Liver (tissue), 8 donors: ENCODE measurements at regions not wholly inside any gene's neighbourhood (a gene's known extent, or its start where the extent isn't known, plus 50 kb on each side); places are given as distances from the start of the nearest gene placed in this dataset.
A peak's percentile ranks its signal among the peaks of the same experiment; 100 is the strongest.

Experiments
- DNase-seq: peaks from one replicate; pipeline ENCODE4 v3.0.0-alpha.2; 2017; ENCODE audit warnings: low spot score
- H3K27ac ChIP-seq, 2 donors: one replicate each; pipeline ENCODE4 v1.7.0; 2013; ENCODE audit warnings: inconsistent platforms in 2 of 2, low read length in 2 of 2, control low read depth in 1 of 2, low read depth in 1 of 2, mild to moderate bottlenecking in 1 of 2
- H3K27me3 ChIP-seq, 4 donors: one replicate each; pipeline versions ENCODE4 v1.6.1 to v1.7.0; 2013; ENCODE audit warnings: low read length in 3 of 4, inconsistent platforms in 1 of 4, mild to moderate bottlenecking in 1 of 4, moderate library complexity in 1 of 4; ENCODE audit not compliant: control insufficient read depth in 4 of 4, insufficient read depth in 4 of 4
- H3K36me3 ChIP-seq, 4 donors: one replicate each; pipeline versions ENCODE4 v1.6.1 to v1.7.0; 2013; ENCODE audit warnings: low read length in 3 of 4, mild to moderate bottlenecking in 3 of 4, low read depth in 1 of 4, moderate library complexity in 1 of 4; ENCODE audit not compliant: control insufficient read depth in 4 of 4, insufficient read depth in 3 of 4
- H3K4me1 ChIP-seq, 4 donors: one replicate each; pipeline versions ENCODE4 v1.6.1 to v1.7.0; 2013; ENCODE audit warnings: low read length in 3 of 4, mild to moderate bottlenecking in 3 of 4, moderate library complexity in 1 of 4; ENCODE audit not compliant: control insufficient read depth in 4 of 4, insufficient read depth in 4 of 4
- H3K4me3 ChIP-seq, 3 donors: one replicate each; pipeline versions ENCODE4 v1.6.1 to v1.7.0; 2013; ENCODE audit warnings: low read length in 3 of 3, control low read depth in 1 of 3, low read depth in 1 of 3, mild to moderate bottlenecking in 1 of 3
- H3K9ac ChIP-seq, 2 donors: one replicate each; pipeline ENCODE4 v1.7.0; 2013; ENCODE audit warnings: low read length in 2 of 2, mild to moderate bottlenecking in 2 of 2, moderate library complexity in 2 of 2, control low read depth in 1 of 2, low read depth in 1 of 2
- H3K9me3 ChIP-seq, 4 donors: one replicate each; pipeline versions ENCODE4 v1.6.1 to v1.7.0; 2013; ENCODE audit warnings: low read length in 3 of 4; ENCODE audit not compliant: control insufficient read depth in 4 of 4
- ATF3 ChIP-seq: IDR thresholded peaks from 2 replicates; pipeline ENCODE4 v1.6.1; 2016; ENCODE audit warnings: antibody characterized with exemption
- EGR1 ChIP-seq, 2 donors: IDR thresholded peaks; 2 replicates each; pipeline ENCODE4 v1.6.1; 2016 to 2018; ENCODE audit warnings: antibody characterized with exemption in 2 of 2, low read depth in 2 of 2
- FOXA1 ChIP-seq: IDR thresholded peaks from 2 replicates; pipeline ENCODE4 v1.6.1; 2016; ENCODE audit warnings: antibody characterized with exemption
- FOXA2 ChIP-seq: IDR thresholded peaks from 2 replicates; pipeline ENCODE4 v1.6.1; 2016; ENCODE audit warnings: antibody characterized with exemption
- GABPA ChIP-seq, 2 donors: IDR thresholded peaks in 1 of 2; conservative IDR thresholded peaks in 1 of 2; 2 replicates each; pipeline ENCODE4 v1.6.1; 2016; ENCODE audit warnings: antibody characterized with exemption in 2 of 2, mild to moderate bottlenecking in 1 of 2, moderate library complexity in 1 of 2
- HNF4A ChIP-seq, 2 donors: conservative IDR thresholded peaks; 2 replicates each; pipeline ENCODE4 v1.6.1; 2016; ENCODE audit warnings: antibody characterized with exemption in 2 of 2, mild to moderate bottlenecking in 2 of 2
- HNF4G ChIP-seq: IDR thresholded peaks from 2 replicates; pipeline ENCODE4 v1.6.1; 2016; ENCODE audit warnings: antibody characterized with exemption
- JUND ChIP-seq, 2 donors: IDR thresholded peaks; 2 replicates each; pipeline ENCODE4 v1.6.1; 2016; ENCODE audit warnings: antibody characterized with exemption in 2 of 2
- MAX ChIP-seq: IDR thresholded peaks from 2 replicates; pipeline ENCODE4 v1.6.1; 2016; ENCODE audit warnings: antibody characterized with exemption
- NR2F2 ChIP-seq: IDR thresholded peaks from 2 replicates; pipeline ENCODE4 v1.6.1; 2016; ENCODE audit warnings: antibody characterized with exemption
- RAD21 ChIP-seq, 2 donors: IDR thresholded peaks; 2 replicates each; pipeline ENCODE4 v1.6.1; 2016; ENCODE audit warnings: antibody characterized with exemption in 2 of 2, mild to moderate bottlenecking in 2 of 2
- RXRA ChIP-seq, 2 donors: IDR thresholded peaks; 2 replicates each; pipeline ENCODE4 v1.6.1; 2017 to 2018; ENCODE audit warnings: antibody characterized with exemption in 2 of 2, mild to moderate bottlenecking in 1 of 2
- SP1 ChIP-seq: IDR thresholded peaks from 2 replicates; pipeline ENCODE4 v1.6.1; 2018; ENCODE audit warnings: antibody characterized with exemption, mild to moderate bottlenecking
- TAF1 ChIP-seq: conservative IDR thresholded peaks from 2 replicates; pipeline ENCODE4 v1.6.1; 2016; ENCODE audit warnings: antibody characterized with exemption, mild to moderate bottlenecking
- YY1 ChIP-seq: IDR thresholded peaks from 2 replicates; pipeline ENCODE4 v1.6.1; 2016; ENCODE audit warnings: antibody characterized with exemption, mild to moderate bottlenecking
- WGBS: extraction: QIAGEN DNeasy Blood & Tissue Kit; methylation state at CpG from one replicate; pipeline ENCODE4 v1.1.7; 2013; 5-methylcytosine and 5-hydroxymethylcytosine counted together
- TF ChIP-seq, protein P1 (sequence below): IDR thresholded peaks from 2 replicates; pipeline ENCODE4 v1.6.1; 2016; ENCODE audit warnings: antibody characterized with exemption, mild to moderate bottlenecking
- TF ChIP-seq, protein P2 (sequence below): fragments of 150-350 bp; IDR thresholded peaks from 2 replicates; pipeline ENCODE4 v1.5.1; 2017; ENCODE audit warnings: improper control_type of control experiment, low read depth, low read length; ENCODE audit not compliant: missing input control
- TF ChIP-seq, protein P3 (sequence below): IDR thresholded peaks from 2 replicates; pipeline ENCODE4 v1.6.1; 2016; ENCODE audit warnings: antibody characterized with exemption
- donor health status: healthy.
- donor health status: healthy.
- donor health status: healthy.
- donor health status: healthy.
- donor health status: healthy.

GRCh38 chr16:85360323-85361277, 248.3 kb upstream of the CIBAR2 start:
- Histone ChIP-seq H3K27me3 (no peaks in the 10 kb centered on the region), H3K4me3 (peak overlapping the region; percentile 25 to 55 (median 30)), H3K27ac (peak overlapping the region; percentile 87 to 92), H3K9ac (peak overlapping the region; percentile 36 to 68), H3K9me3 (no peaks in the 10 kb centered on the region), H3K36me3 (no peaks in the 10 kb centered on the region), H3K4me1 (peaks cover 14 to 42% (median 28%) of the 10 kb centered on the region in 4 donors)
- WGBS = 34% methylated on average over 38 of the region's 38 CpGs
- no peak for DNase-seq
- TF ChIP-seq ATF3 (no peak), HNF4A (conservative IDR thresholded peaks at IDR 0.05) (peak in 1 of 2 donors; percentile 22), RXRA (IDR thresholded peaks at IDR 0.05) (peak in 1 of 2 donors; percentile 45)

DNA sequence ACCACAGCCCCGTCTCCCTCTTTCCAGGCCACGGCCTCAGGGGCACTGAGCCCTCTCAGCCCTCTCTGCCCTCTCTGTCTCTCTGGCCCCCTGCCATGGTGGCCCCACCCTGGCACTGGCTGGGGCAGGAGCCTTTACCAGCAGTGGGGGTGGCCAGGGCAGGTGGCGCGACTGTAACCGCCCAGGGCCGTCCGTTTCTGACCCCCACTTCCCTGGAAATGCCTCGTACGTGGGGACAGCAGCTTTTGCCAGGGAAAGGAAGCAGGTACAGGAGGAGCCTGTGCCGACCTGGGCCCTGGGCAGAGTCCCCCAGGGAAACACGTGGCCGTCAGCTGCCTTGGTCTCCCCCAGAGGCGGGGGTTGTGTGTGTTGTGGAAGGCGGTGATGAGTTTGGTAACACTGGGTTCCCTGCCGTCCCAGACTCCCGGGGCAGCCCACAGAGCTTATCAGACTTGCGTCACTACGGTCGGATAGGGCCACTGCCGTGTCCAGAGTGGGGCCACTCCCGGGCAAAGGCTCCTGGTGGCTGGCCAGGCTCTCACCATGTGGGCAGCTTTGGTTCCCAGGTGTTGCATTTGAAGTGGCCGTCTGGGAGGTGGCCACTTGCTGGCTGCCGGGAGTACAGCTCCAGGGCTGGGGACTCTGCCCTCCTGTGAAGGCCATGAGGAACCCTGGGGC, 249.3 kb upstream of the CIBAR2 start:
- 27% methylated on average over 23 of the region's 23 CpGs for WGBS

More for the DNA sequence above, 249.3 kb upstream of the CIBAR2 start:
- Histone ChIP-seq H3K9ac (peak overlapping the region; percentile 36 to 68), H3K27ac (peak overlapping the region; percentile 87 to 92), H3K36me3 (no peaks in the 10 kb centered on the region), H3K27me3 (no peaks in the 10 kb centered on the region), H3K9me3 (no peaks in the 10 kb centered on the region), H3K4me3 (peak overlapping the region in 1 of 3 donors; percentile 30), H3K4me1 (peaks cover 14 to 40% (median 28%) of the 10 kb centered on the region in 4 donors)
- TF ChIP-seq RXRA (IDR thresholded peaks at IDR 0.05) (peak; percentile 97 to 99), FOXA1 (no peak), HNF4G (peak; percentile 70), YY1 (peak; percentile 83), SP1 (peak; percentile 96), JUND (IDR thresholded peaks at IDR 0.05) (peak in 1 of 2 donors; percentile 78), EGR1 (IDR thresholded peaks at IDR 0.05; ENCODE audit: low read depth in 2 of 2) (peak; percentile 58 to 76), GABPA (IDR thresholded peaks at IDR 0.05 in 1 of 2, conservative IDR thresholded peaks at IDR 0.05 in 1 of 2) (peak in 1 of 2 donors; percentile 56), NR2F2 (peak; percentile 58), ATF3 (peak; percentile 95), MAX (peak; percentile 97), RAD21 (IDR thresholded peaks at IDR 0.05) (peak; percentile 45 to 64), HNF4A (conservative IDR thresholded peaks at IDR 0.05) (peak; percentile 90 to 91), FOXA2 (peak; percentile 34), TAF1 (no peak)
- TF ChIP-seq, protein P1, sequence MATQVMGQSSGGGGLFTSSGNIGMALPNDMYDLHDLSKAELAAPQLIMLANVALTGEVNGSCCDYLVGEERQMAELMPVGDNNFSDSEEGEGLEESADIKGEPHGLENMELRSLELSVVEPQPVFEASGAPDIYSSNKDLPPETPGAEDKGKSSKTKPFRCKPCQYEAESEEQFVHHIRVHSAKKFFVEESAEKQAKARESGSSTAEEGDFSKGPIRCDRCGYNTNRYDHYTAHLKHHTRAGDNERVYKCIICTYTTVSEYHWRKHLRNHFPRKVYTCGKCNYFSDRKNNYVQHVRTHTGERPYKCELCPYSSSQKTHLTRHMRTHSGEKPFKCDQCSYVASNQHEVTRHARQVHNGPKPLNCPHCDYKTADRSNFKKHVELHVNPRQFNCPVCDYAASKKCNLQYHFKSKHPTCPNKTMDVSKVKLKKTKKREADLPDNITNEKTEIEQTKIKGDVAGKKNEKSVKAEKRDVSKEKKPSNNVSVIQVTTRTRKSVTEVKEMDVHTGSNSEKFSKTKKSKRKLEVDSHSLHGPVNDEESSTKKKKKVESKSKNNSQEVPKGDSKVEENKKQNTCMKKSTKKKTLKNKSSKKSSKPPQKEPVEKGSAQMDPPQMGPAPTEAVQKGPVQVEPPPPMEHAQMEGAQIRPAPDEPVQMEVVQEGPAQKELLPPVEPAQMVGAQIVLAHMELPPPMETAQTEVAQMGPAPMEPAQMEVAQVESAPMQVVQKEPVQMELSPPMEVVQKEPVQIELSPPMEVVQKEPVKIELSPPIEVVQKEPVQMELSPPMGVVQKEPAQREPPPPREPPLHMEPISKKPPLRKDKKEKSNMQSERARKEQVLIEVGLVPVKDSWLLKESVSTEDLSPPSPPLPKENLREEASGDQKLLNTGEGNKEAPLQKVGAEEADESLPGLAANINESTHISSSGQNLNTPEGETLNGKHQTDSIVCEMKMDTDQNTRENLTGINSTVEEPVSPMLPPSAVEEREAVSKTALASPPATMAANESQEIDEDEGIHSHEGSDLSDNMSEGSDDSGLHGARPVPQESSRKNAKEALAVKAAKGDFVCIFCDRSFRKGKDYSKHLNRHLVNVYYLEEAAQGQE = peak; percentile 89
- TF ChIP-seq, protein P2, sequence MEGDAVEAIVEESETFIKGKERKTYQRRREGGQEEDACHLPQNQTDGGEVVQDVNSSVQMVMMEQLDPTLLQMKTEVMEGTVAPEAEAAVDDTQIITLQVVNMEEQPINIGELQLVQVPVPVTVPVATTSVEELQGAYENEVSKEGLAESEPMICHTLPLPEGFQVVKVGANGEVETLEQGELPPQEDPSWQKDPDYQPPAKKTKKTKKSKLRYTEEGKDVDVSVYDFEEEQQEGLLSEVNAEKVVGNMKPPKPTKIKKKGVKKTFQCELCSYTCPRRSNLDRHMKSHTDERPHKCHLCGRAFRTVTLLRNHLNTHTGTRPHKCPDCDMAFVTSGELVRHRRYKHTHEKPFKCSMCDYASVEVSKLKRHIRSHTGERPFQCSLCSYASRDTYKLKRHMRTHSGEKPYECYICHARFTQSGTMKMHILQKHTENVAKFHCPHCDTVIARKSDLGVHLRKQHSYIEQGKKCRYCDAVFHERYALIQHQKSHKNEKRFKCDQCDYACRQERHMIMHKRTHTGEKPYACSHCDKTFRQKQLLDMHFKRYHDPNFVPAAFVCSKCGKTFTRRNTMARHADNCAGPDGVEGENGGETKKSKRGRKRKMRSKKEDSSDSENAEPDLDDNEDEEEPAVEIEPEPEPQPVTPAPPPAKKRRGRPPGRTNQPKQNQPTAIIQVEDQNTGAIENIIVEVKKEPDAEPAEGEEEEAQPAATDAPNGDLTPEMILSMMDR = no peak
- TF ChIP-seq, protein P3, sequence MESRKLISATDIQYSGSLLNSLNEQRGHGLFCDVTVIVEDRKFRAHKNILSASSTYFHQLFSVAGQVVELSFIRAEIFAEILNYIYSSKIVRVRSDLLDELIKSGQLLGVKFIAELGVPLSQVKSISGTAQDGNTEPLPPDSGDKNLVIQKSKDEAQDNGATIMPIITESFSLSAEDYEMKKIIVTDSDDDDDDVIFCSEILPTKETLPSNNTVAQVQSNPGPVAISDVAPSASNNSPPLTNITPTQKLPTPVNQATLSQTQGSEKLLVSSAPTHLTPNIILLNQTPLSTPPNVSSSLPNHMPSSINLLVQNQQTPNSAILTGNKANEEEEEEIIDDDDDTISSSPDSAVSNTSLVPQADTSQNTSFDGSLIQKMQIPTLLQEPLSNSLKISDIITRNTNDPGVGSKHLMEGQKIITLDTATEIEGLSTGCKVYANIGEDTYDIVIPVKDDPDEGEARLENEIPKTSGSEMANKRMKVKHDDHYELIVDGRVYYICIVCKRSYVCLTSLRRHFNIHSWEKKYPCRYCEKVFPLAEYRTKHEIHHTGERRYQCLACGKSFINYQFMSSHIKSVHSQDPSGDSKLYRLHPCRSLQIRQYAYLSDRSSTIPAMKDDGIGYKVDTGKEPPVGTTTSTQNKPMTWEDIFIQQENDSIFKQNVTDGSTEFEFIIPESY = peak; percentile 93
- DNase-seq = no peak
